ENCODE measurements at regions not wholly inside any gene's neighbourhood (a gene's known extent, or its start where the extent isn't known, plus 50 kb on each side); places are given as distances from the start of the nearest gene placed in this dataset.

GRCh38 chr5:68805444-68805843 is 288.4 kb upstream of the SLC30A5 start (continued):
- TF ChIP-seq REST (IDR thresholded peaks at IDR 0.05; ENCODE audit: borderline replicate concordance) (no peak), REST (CRISPR knock-in tag; IDR thresholded peaks at IDR 0.05; ENCODE audit: low read depth) (no peak), ZNF76 (CRISPR knock-in tag; IDR thresholded peaks at IDR 0.05; ENCODE audit: borderline replicate concordance) (no peak), MEF2D (tag; conservative IDR thresholded peaks at IDR 0.05; ENCODE audit: low read depth) (no peak), ZNF165 (CRISPR knock-in tag; IDR thresholded peaks at IDR 0.05; ENCODE audit: borderline replicate concordance) (no peak), WHSC1 (IDR thresholded peaks at IDR 0.05; ENCODE audit: low read length) (no peak), MTA1 (IDR thresholded peaks at IDR 0.05; ENCODE audit: borderline replicate concordance) (no peak), ATF4 (CRISPR knock-in tag; IDR thresholded peaks at IDR 0.05) (no peak), ADNP (tag; IDR thresholded peaks at IDR 0.05) (no peak), ZBTB11 (CRISPR knock-in tag; IDR thresholded peaks at IDR 0.05) (no peak), CHD1 (IDR thresholded peaks at IDR 0.05; ENCODE audit: low read length) (no peak), CREBBP (IDR thresholded peaks at IDR 0.05; ENCODE audit: low read depth, low read length) (no peak)

Measured in K562 (cell line).